SU-DHL-6 (cell line): ENCODE measurements at regions not wholly inside any gene's neighbourhood (a gene's known extent, or its start where the extent isn't known, plus 50 kb on each side); places are given as distances from the start of the nearest gene placed in this dataset.

Source experiments
- H2AFZ ChIP-seq: fragments of 200-600 bp; sonication (generic); 2 replicates; pipeline ENCODE4 v1.6.1; 2014; ENCODE audit warnings: low read depth, mild to moderate bottlenecking, moderate library complexity, mixed read lengths, antibody characterized with exemption, low read length; ENCODE audit not compliant: severe bottlenecking
- H3F3A ChIP-seq: fragments of 200-600 bp; shearing (Covaris generic); 2 replicates; pipeline ENCODE4 v1.6.0; 2016; ENCODE audit warnings: antibody characterized with exemption, mild to moderate bottlenecking; ENCODE audit not compliant: insufficient read depth
- H3K27ac ChIP-seq: fragments of 200-600 bp; sonication (generic); 2 replicates; pipeline ENCODE4 v1.5.1; 2016; ENCODE audit warnings: low read depth, mild to moderate bottlenecking, low read length, moderate library complexity, mixed read lengths
- H3K27me3 ChIP-seq: fragments of 200-600 bp; sonication (generic), shearing (Covaris generic); 2 replicates; pipeline ENCODE4 v1.6.0; 2014; ENCODE audit warnings: mild to moderate bottlenecking, low read length
- H3K36me3 ChIP-seq: fragments of 200-600 bp; sonication (generic); 2 replicates; pipeline ENCODE4 v1.6.1; 2014; ENCODE audit warnings: mild to moderate bottlenecking, low read length, mixed read lengths
- H3K4me2 ChIP-seq: fragments of 300-600, 200-600 bp; shearing (Covaris generic), sonication (generic); 2 replicates; pipeline ENCODE4 v1.6.0; 2014; ENCODE audit warnings: low read length, low read depth, mild to moderate bottlenecking; ENCODE audit not compliant: poor library complexity, severe bottlenecking
- H3K4me3 ChIP-seq: fragments of 200-600 bp; sonication (generic); 2 replicates; pipeline ENCODE4 v1.5.1; 2014; ENCODE audit warnings: antibody characterized with exemption, low read length, mild to moderate bottlenecking, mixed read lengths; ENCODE audit not compliant: insufficient read depth, poor library complexity, severe bottlenecking
- H3K79me2 ChIP-seq: fragments of 200-600 bp; sonication (generic); 2 replicates; pipeline ENCODE4 v1.6.1; 2014; ENCODE audit warnings: mild to moderate bottlenecking, low read length, moderate library complexity; ENCODE audit not compliant: insufficient read depth
- H3K9ac ChIP-seq: fragments of 200-600 bp; sonication (generic); 2 replicates; pipeline ENCODE4 v1.7.0; 2014; ENCODE audit warnings: mild to moderate bottlenecking, low read length
- H3K9me2 ChIP-seq: fragments of 200-600 bp; sonication (generic); replicated peaks from 2 replicates; pipeline ENCODE4 v1.6.1; 2014; ENCODE audit warnings: low read length; ENCODE audit not compliant: insufficient read depth
- H3K9me3 ChIP-seq: fragments of 200-600 bp; sonication (generic); 2 replicates; pipeline ENCODE4 v1.6.1; 2014; ENCODE audit warnings: low read length, mixed read lengths; ENCODE audit not compliant: insufficient read depth
- H4K20me1 ChIP-seq: fragments of 200-600 bp; sonication (generic); 2 replicates; pipeline ENCODE4 v1.6.1; 2014; ENCODE audit warnings: low read depth, mild to moderate bottlenecking, antibody characterized with exemption, low read length, moderate library complexity, mixed read lengths
- EZH2phosphoT487 ChIP-seq: fragments of 200-600 bp; sonication (generic), shearing (Covaris generic); conservative IDR thresholded peaks from 2 replicates; pipeline ENCODE4 v1.6.1; 2018; ENCODE audit warnings: mild to moderate bottlenecking, antibody characterized with exemption, low read length, moderate library complexity, mixed read lengths
- TF ChIP-seq, protein P1 (sequence below): fragments of 200-600 bp; sonication (generic); IDR thresholded peaks from one replicate; pipeline ENCODE4 v1.5.1; 2017; ENCODE audit warnings: antibody characterized with exemption, mild to moderate bottlenecking, low read length, moderate library complexity; ENCODE audit not compliant: insufficient read depth, poor library complexity, severe bottlenecking

DNA sequence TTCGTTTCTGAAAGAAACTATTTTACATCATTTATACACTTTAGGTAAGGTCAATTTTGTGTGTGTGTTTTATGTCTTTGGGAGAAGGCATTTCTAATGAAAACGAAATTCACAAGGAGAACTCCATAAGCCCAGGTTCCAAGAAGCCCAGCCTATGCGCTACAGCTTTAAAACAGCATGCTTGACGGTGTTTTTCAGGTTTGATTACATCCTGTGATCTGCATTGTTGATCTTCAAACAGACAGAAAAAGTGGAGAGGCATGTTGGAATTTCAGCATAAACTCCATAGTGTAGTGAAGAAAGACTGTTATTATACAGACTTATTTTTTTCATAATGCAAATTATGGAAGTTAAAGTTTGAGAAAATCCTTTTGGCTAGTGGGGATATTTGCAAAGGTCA, 187.6 kb downstream of the TEX36 start:
- Histone ChIP-seq H3K36me3 (no peaks in the 10 kb centered on the region), H3K27ac (no peak overlapping the region), H3K79me2 (no peaks in the 10 kb centered on the region), H3K4me3 (no peak overlapping the region), H3K9me3 (no peaks in the 10 kb centered on the region), H3K27me3 (no peaks in the 10 kb centered on the region), H3K9ac (no peak overlapping the region), H3K4me2 (no peak overlapping the region), H4K20me1 (no peaks in the 10 kb centered on the region), H3F3A (no peaks in the 10 kb centered on the region), H2AFZ (no peak overlapping the region), H3K9me2 (no peaks in the 10 kb centered on the region)
- TF ChIP-seq, protein P1, sequence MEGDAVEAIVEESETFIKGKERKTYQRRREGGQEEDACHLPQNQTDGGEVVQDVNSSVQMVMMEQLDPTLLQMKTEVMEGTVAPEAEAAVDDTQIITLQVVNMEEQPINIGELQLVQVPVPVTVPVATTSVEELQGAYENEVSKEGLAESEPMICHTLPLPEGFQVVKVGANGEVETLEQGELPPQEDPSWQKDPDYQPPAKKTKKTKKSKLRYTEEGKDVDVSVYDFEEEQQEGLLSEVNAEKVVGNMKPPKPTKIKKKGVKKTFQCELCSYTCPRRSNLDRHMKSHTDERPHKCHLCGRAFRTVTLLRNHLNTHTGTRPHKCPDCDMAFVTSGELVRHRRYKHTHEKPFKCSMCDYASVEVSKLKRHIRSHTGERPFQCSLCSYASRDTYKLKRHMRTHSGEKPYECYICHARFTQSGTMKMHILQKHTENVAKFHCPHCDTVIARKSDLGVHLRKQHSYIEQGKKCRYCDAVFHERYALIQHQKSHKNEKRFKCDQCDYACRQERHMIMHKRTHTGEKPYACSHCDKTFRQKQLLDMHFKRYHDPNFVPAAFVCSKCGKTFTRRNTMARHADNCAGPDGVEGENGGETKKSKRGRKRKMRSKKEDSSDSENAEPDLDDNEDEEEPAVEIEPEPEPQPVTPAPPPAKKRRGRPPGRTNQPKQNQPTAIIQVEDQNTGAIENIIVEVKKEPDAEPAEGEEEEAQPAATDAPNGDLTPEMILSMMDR: no peak
- no peak for TF ChIP-seq EZH2phosphoT487

DNA sequence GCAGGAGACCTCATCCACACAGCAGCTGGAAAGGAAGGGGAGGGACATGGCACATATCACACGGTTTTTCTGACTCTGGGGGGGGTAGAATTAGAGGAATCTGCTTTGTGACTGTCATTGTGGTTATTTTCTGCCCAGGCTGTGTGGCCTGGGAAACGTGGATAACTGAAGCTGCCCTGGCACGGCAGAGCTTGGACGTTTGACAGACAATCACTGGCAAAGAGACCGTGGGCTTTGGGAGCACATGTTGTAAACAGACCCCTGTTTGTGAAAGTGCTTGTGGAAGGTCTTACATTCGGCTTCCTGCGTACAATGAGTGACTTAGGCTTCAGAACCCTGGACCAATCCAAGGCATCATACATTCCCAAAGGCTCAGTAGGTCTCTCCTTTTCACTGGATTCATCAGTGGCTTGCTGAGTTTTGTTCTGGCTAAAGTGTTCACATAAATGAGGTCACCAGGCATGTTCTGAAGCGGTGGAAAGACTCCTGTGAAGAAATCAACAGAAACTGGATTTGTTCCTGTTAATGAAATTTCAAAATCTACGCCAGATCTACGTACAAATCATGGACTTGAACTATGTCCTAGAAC, 188.2 kb downstream of the TEX36 start:
- H3K9me2 ChIP-seq: no peaks in the 10 kb centered on the region
- TF ChIP-seq, protein P1: no peak
- no peak for TF ChIP-seq EZH2phosphoT487
- H2AFZ ChIP-seq: no peak overlapping the region
- H3F3A ChIP-seq: no peaks in the 10 kb centered on the region
- no peaks in the 10 kb centered on the region for H3K36me3 ChIP-seq
- H3K9me3 ChIP-seq: no peaks in the 10 kb centered on the region
- H3K27ac ChIP-seq: no peak overlapping the region
- H3K79me2 ChIP-seq: no peaks in the 10 kb centered on the region
- H3K4me3 ChIP-seq: no peak overlapping the region
- H3K4me2 ChIP-seq: no peak overlapping the region
- H4K20me1 ChIP-seq: no peaks in the 10 kb centered on the region
- H3K9ac ChIP-seq: no peak overlapping the region
- no peaks in the 10 kb centered on the region for H3K27me3 ChIP-seq

DNA sequence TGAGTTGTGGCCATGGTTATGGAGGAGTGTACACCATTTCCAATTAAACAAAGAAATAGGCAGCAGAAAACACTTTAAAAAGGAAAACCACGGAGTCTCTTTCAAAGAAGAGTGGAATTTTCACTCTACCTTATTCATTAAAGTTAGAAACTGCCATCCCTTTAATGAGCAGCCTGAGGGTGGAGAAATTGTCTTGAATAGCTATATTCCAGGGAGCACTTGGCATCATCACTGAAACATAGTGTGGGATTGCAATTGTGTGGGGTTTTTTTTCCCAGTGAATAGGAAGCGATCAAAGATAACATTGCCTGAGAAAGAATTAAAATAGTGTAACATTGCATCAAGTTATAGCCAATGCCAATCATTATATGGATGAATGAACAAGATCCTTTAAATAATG, 191.6 kb downstream of the TEX36 start:
- Histone ChIP-seq H3K9me3 (no peaks in the 10 kb centered on the region), H3K4me2 (no peak overlapping the region), H3K36me3 (no peaks in the 10 kb centered on the region), H3F3A (no peaks in the 10 kb centered on the region), H3K4me3 (no peak overlapping the region), H3K9ac (no peak overlapping the region), H3K9me2 (no peaks in the 10 kb centered on the region), H2AFZ (no peak overlapping the region), H3K27ac (no peak overlapping the region), H4K20me1 (no peaks in the 10 kb centered on the region), H3K79me2 (no peaks in the 10 kb centered on the region), H3K27me3 (no peaks in the 10 kb centered on the region)
- TF ChIP-seq EZH2phosphoT487: no peak
- TF ChIP-seq, protein P1: no peak
